ENCODE measurements at regions not wholly inside any gene's neighbourhood (a gene's known extent, or its start where the extent isn't known, plus 50 kb on each side); places are given as distances from the start of the nearest gene placed in this dataset.

DNA sequence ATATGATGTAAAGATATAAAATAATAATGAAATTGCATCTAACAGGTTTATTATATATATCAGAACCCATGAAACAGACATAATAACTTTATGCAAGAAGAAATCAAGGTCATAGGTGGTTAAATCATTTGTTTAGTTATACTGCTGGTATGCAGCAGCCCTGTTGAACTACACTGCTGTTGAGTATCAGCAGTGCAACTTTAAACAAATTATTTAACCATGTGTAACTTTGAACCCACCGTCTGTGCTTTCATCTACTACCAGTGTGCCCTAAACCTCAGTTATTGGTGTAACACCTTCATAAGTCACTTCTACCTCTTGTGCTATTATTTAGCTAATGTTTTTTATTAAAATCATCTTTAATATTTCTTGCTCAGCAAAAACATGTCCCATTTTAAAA lies 262.3 kb upstream of the CRY1 start:
- TF ChIP-seq EZH2 (IDR thresholded peaks at IDR 0.05; ENCODE audit: insufficient read depth, poor library complexity, severe bottlenecking) (no peak), EZH2phosphoT487 (IDR thresholded peaks at IDR 0.05; ENCODE audit: insufficient read depth, low read depth) (no peak)

Data from GM23248 (cell line).